Glutamatergic neuron (in vitro differentiated cells): ENCODE measurements at regions not wholly inside any gene's neighbourhood (a gene's known extent, or its start where the extent isn't known, plus 50 kb on each side); places are given as distances from the start of the nearest gene placed in this dataset.
"Not testable (repeated sequence)": the region's sequence is repeated elsewhere in the genome, so short reads cannot be mapped to it uniquely, and the experiment has no call there.

ENCODE experiments used
- DNase-seq: peaks from one replicate; pipeline ENCODE4 v3.0.0; 2022
- H3K27ac Mint-ChIP-seq: one replicate; pipeline ENCODE4 v1.8.0; 2020; ENCODE audit warnings: mild to moderate bottlenecking, mixed read lengths, inconsistent platforms; ENCODE audit not compliant: unreplicated experiment
- H3K27me3 Mint-ChIP-seq: one replicate; pipeline ENCODE4 v1.8.0; 2020; ENCODE audit warnings: mild to moderate bottlenecking, moderate library complexity, mixed read lengths, inconsistent platforms; ENCODE audit not compliant: unreplicated experiment
- H3K36me3 Mint-ChIP-seq: one replicate; pipeline ENCODE4 v1.8.0; 2020; ENCODE audit warnings: mild to moderate bottlenecking, mixed read lengths, inconsistent platforms; ENCODE audit not compliant: unreplicated experiment
- H3K4me1 Mint-ChIP-seq: one replicate; pipeline ENCODE4 v1.8.0; 2020; ENCODE audit warnings: mild to moderate bottlenecking, low read depth, mixed read lengths, inconsistent platforms; ENCODE audit not compliant: unreplicated experiment
- H3K4me3 Mint-ChIP-seq: one replicate; pipeline ENCODE4 v1.8.0; 2020; ENCODE audit warnings: mild to moderate bottlenecking, mixed read lengths, inconsistent platforms; ENCODE audit not compliant: unreplicated experiment
- H3K9me3 Mint-ChIP-seq: one replicate; pipeline ENCODE4 v1.8.0; 2020; ENCODE audit warnings: mild to moderate bottlenecking, moderate library complexity, mixed read lengths, inconsistent platforms; ENCODE audit not compliant: unreplicated experiment
- CTCF ChIP-seq: fragments of 200-600 bp; sonication (generic); IDR thresholded peaks from one replicate; pipeline ENCODE4 v1.5.0; 2021; ENCODE audit not compliant: partially characterized antibody, unreplicated experiment

GRCh38 chr6:10138917-10139316, 276.0 kb downstream of the TFAP2A start:
- H3K27me3 Mint-ChIP-seq, result no peaks in the 10 kb centered on the region
- no peak overlapping the region for H3K4me3 Mint-ChIP-seq

GRCh38 chr6:10136636-10137035, 278.2 kb downstream of the TFAP2A start:
- peaks cover 3% of the 10 kb centered on the region for H3K9me3 Mint-ChIP-seq
- no peak overlapping the region for H3K4me3 Mint-ChIP-seq
- no peaks in the 10 kb centered on the region for H3K27me3 Mint-ChIP-seq
- peaks cover 5% of the 10 kb centered on the region for H3K36me3 Mint-ChIP-seq
- no peak overlapping the region for H3K27ac Mint-ChIP-seq
- TF ChIP-seq CTCF, result no peak
- no peaks in the 10 kb centered on the region for H3K4me1 Mint-ChIP-seq
- DNase-seq, result no peak

More at GRCh38 chr6:10138917-10139316, 276.0 kb downstream of the TFAP2A start:
- Mint-ChIP-seq H3K9me3 (peaks cover 3% of the 10 kb centered on the region), H3K27ac (no peak overlapping the region), H3K36me3 (peaks cover 5% of the 10 kb centered on the region), H3K4me1 (no peaks in the 10 kb centered on the region)
- no peak for DNase-seq
- no peak for TF ChIP-seq CTCF

GRCh38 chr6:10134185-10134584, 280.7 kb downstream of the TFAP2A start:
- not testable (repeated sequence) for H3K27ac Mint-ChIP-seq, H3K4me1 Mint-ChIP-seq, H3K27me3 Mint-ChIP-seq, H3K36me3 Mint-ChIP-seq, H3K4me3 Mint-ChIP-seq, H3K9me3 Mint-ChIP-seq, DNase-seq

GRCh38 chr6:10128721-10129120, 286.2 kb downstream of the TFAP2A start:
- H3K36me3 Mint-ChIP-seq, result no peaks in the 10 kb centered on the region
- no peak overlapping the region for H3K4me3 Mint-ChIP-seq
- H3K4me1 Mint-ChIP-seq, result no peaks in the 10 kb centered on the region
- no peaks in the 10 kb centered on the region for H3K27me3 Mint-ChIP-seq
- DNase-seq, result no peak
- no peak for TF ChIP-seq CTCF
- H3K27ac Mint-ChIP-seq, result no peak overlapping the region
- no peaks in the 10 kb centered on the region for H3K9me3 Mint-ChIP-seq

DNA sequence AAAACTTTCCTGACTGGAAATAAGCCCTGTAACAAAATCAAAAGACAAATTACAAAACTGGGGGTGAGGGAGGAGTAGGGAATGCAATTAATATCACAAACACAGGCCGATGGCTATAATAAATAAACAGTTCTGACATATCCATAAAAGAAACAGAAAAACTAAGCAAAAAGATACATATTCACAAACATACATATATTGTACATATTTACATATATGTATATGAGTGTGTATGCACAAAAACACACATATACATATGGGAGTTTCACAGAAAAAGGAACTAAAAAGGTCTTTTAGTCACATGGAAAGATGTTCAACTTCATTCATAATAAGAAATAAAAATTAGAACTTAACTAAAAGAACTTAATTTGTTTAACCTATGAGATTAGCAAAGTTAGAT, 292.7 kb downstream of the TFAP2A start:
- no peaks in the 10 kb centered on the region for H3K36me3 Mint-ChIP-seq
- no peak for TF ChIP-seq CTCF
- H3K4me1 Mint-ChIP-seq, result no peaks in the 10 kb centered on the region
- no peaks in the 10 kb centered on the region for H3K27me3 Mint-ChIP-seq
- peaks cover 2% of the 10 kb centered on the region for H3K9me3 Mint-ChIP-seq
- DNase-seq, result no peak
- no peak overlapping the region for H3K4me3 Mint-ChIP-seq
- H3K27ac Mint-ChIP-seq, result no peak overlapping the region
